Common myeloid progenitor, CD34-positive (primary cell): ENCODE measurements at regions not wholly inside any gene's neighbourhood (a gene's known extent, or its start where the extent isn't known, plus 50 kb on each side); places are given as distances from the start of the nearest gene placed in this dataset.
"Not testable (repeated sequence)": the region's sequence is repeated elsewhere in the genome, so short reads cannot be mapped to it uniquely, and the experiment has no call there.

Experiments
- CTCF ChIA-PET: fragments of 350-600 bp; sonication (Branson Sonifier 250); formaldehyde crosslinking; loops from one replicate; lab custom pipeline; 2021; ENCODE audit warnings: antibody characterized with exemption; lab: Charles Lee
- POLR2A ChIA-PET: fragments of 350-600 bp; sonication (Branson Sonifier 250); formaldehyde crosslinking; loops from one replicate; lab custom pipeline; 2021; ENCODE audit warnings: antibody characterized with exemption; lab: Charles Lee
- DNase-seq, 3 donors: peaks; one replicate each; pipeline versions ENCODE4 v3.0.0 to v3.0.0-alpha.2; 2013
- H3K27ac ChIP-seq, 2 experiments: 1 replicate in 1 of 2; 2 replicates in 1 of 2; pipeline ENCODE4 v1.7.0; 2013; ENCODE audit warnings: inconsistent platforms in 2 of 2, low read length in 2 of 2, mild to moderate bottlenecking in 2 of 2, low read depth in 1 of 2, moderate library complexity in 1 of 2; ENCODE audit not compliant: severe bottlenecking in 2 of 2, insufficient read depth in 1 of 2, poor library complexity in 1 of 2
- H3K27me3 ChIP-seq, 5 experiments: replicated peaks in 2 of 5; 1 replicate in 3 of 5; 2 replicates in 2 of 5; pipeline versions ENCODE4 v1.6.1 to v1.7.0; 2013; ENCODE audit warnings: low read length in 4 of 5, mild to moderate bottlenecking in 2 of 5, moderate library complexity in 2 of 5, inconsistent platforms in 1 of 5; ENCODE audit not compliant: insufficient read depth in 5 of 5, control insufficient read depth in 4 of 5
- H3K36me3 ChIP-seq, 4 experiments: 1 replicate in 2 of 4; 2 replicates in 2 of 4; pipeline versions ENCODE4 v1.6.1 to v1.7.0; 2013; ENCODE audit warnings: low read length in 3 of 4, control low read depth in 1 of 4, mild to moderate bottlenecking in 1 of 4; ENCODE audit not compliant: control insufficient read depth in 4 of 4, insufficient read depth in 4 of 4
- H3K4me1 ChIP-seq, 4 experiments: 1 replicate in 3 of 4; 2 replicates in 1 of 4; pipeline versions ENCODE4 v1.6.1 to v1.7.1; 2013; ENCODE audit warnings: low read length in 3 of 4, mild to moderate bottlenecking in 3 of 4, control low read depth in 1 of 4, inconsistent platforms in 1 of 4, moderate library complexity in 1 of 4; ENCODE audit not compliant: control insufficient read depth in 4 of 4, insufficient read depth in 4 of 4; ENCODE audit errors: control extremely low read depth in 1 of 4
- H3K4me3 ChIP-seq, 7 experiments: 1 replicate in 4 of 7; 2 replicates in 3 of 7; pipeline versions ENCODE4 v1.5.1 to v1.7.0; 2013; ENCODE audit warnings: mild to moderate bottlenecking in 7 of 7, low read length in 6 of 7, moderate library complexity in 6 of 7, inconsistent platforms in 2 of 7, low read depth in 2 of 7, control low read depth in 1 of 7; ENCODE audit not compliant: insufficient read depth in 4 of 7, control insufficient read depth in 1 of 7; ENCODE audit errors: extremely low read depth in 1 of 7
- H3K9me3 ChIP-seq, 5 experiments: 1 replicate in 4 of 5; 2 replicates in 1 of 5; pipeline versions ENCODE4 v1.6.1 to v1.7.1; 2013; ENCODE audit warnings: low read length in 4 of 5, mild to moderate bottlenecking in 2 of 5, inconsistent platforms in 1 of 5, low read depth in 1 of 5, moderate library complexity in 1 of 5; ENCODE audit not compliant: control insufficient read depth in 4 of 5, insufficient read depth in 2 of 5; ENCODE audit errors: control extremely low read depth in 1 of 5
- WGBS: methylation state at CpG from one replicate; pipeline ENCODE4 v1.1.5; 2013; ENCODE audit not compliant: insufficient coverage; 5-methylcytosine and 5-hydroxymethylcytosine counted together

GRCh38 chr4:95949808-95950207, 109.9 kb downstream of the PDHA2 start:
- ChIA-PET POLR2A (no interaction called here), CTCF (no interaction called here)
- no peak overlapping the region for H3K4me3 ChIP-seq
- no CpG with 5 or more reads among the region's 1 CpG for WGBS
- DNase-seq: no peak
- H3K27ac ChIP-seq: no peak overlapping the region
- H3K36me3 ChIP-seq: no peaks in the 10 kb centered on the region
- no peaks in the 10 kb centered on the region for H3K27me3 ChIP-seq
- H3K9me3 ChIP-seq: peaks cover 0 to 6% (median 0%) of the 10 kb centered on the region in 5 experiments
- no peaks in the 10 kb centered on the region for H3K4me1 ChIP-seq

DNA sequence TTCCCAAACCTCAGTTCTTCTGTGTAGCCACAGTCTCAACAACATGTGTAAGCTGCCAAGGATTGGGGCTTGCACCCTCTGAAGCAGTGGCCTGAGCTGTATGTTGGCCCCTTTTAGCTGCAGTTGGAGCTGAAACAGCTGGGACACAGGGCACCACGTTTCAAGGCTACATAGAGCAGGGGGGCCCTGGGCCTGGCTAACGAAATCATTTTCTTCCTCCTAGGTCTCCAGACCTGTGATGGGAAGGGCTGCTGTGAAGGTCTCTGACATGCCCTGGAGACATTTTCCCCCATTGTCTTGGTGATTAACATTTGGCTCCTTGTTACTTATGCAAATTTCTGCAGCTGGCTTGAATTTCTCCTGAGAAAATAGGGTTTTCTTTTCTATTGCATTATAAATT, 112.6 kb downstream of the PDHA2 start:
- H3K27me3 ChIP-seq, H3K36me3 ChIP-seq, H3K4me3 ChIP-seq, H3K4me1 ChIP-seq, POLR2A ChIA-PET, CTCF ChIA-PET, H3K27ac ChIP-seq, H3K9me3 ChIP-seq, DNase-seq: not testable (repeated sequence)
- 100% methylated on average over 2 of the region's 2 CpGs for WGBS

- no peaks in the 10 kb centered on the region for H3K36me3 ChIP-seq
- H3K9me3 ChIP-seq: no peaks in the 10 kb centered on the region
- no peak overlapping the region for H3K27ac ChIP-seq
- POLR2A ChIA-PET: no interaction called here
- no peak for DNase-seq
- 100% methylated on average over 1 of the region's 1 CpG for WGBS
- H3K4me1 ChIP-seq: no peaks in the 10 kb centered on the region
- peaks cover 0 to 2% (median 0%) of the 10 kb centered on the region in 5 experiments for H3K27me3 ChIP-seq
- no peak overlapping the region for H3K4me3 ChIP-seq
- CTCF ChIA-PET: no interaction called here
Observed at GRCh38 chr4:95956094-95956493, 116.2 kb downstream of the PDHA2 start.

GRCh38 chr4:95957054-95957453, 117.2 kb downstream of the PDHA2 start:
- Histone ChIP-seq H3K36me3 (no peaks in the 10 kb centered on the region), H3K9me3 (no peaks in the 10 kb centered on the region), H3K27ac (no peak overlapping the region), H3K27me3 (peaks cover 0 to 2% (median 0%) of the 10 kb centered on the region in 5 experiments), H3K4me1 (no peaks in the 10 kb centered on the region), H3K4me3 (no peak overlapping the region)
- ChIA-PET POLR2A (no interaction called here), CTCF (no interaction called here)
- no peak for DNase-seq
- 100% methylated on average over 3 of the region's 4 CpGs for WGBS

- DNase-seq: no peak
- H3K4me1 ChIP-seq: no peaks in the 10 kb centered on the region
- WGBS: 100% methylated on average over 1 of the region's 3 CpGs
- ChIA-PET POLR2A (no interaction called here), CTCF (no interaction called here)
- no peak overlapping the region for H3K27ac ChIP-seq
- H3K4me3 ChIP-seq: no peak overlapping the region
- H3K27me3 ChIP-seq: peaks cover 0 to 2% (median 0%) of the 10 kb centered on the region in 5 experiments
- H3K9me3 ChIP-seq: no peaks in the 10 kb centered on the region
- H3K36me3 ChIP-seq: no peaks in the 10 kb centered on the region
Observed at GRCh38 chr4:95957759-95958158, 117.9 kb downstream of the PDHA2 start.

- no CpG with 5 or more reads among the region's 2 CpGs for WGBS
- CTCF ChIA-PET: no interaction called here
- H3K4me3 ChIP-seq: no peak overlapping the region
- no peak for DNase-seq
- no peaks in the 10 kb centered on the region for H3K4me1 ChIP-seq
- POLR2A ChIA-PET: no interaction called here
- no peaks in the 10 kb centered on the region for H3K9me3 ChIP-seq
- no peaks in the 10 kb centered on the region for H3K36me3 ChIP-seq
- H3K27ac ChIP-seq: no peak overlapping the region
- H3K27me3 ChIP-seq: peaks cover 0 to 2% (median 0%) of the 10 kb centered on the region in 5 experiments
Observed at GRCh38 chr4:95959182-95959581, 119.3 kb downstream of the PDHA2 start.

- CTCF ChIA-PET: no interaction called here
- Histone ChIP-seq H3K4me3 (no peak overlapping the region), H3K27ac (no peak overlapping the region), H3K4me1 (no peaks in the 10 kb centered on the region), H3K36me3 (no peaks in the 10 kb centered on the region), H3K9me3 (no peaks in the 10 kb centered on the region), H3K27me3 (peaks cover 0 to 2% (median 0%) of the 10 kb centered on the region in 5 experiments)
- POLR2A ChIA-PET: no interaction called here
- WGBS: no CpG with 5 or more reads among the region's 2 CpGs
- DNase-seq: no peak
Observed at GRCh38 chr4:95959633-95960032, 119.7 kb downstream of the PDHA2 start.
